ENCODE measurements at regions not wholly inside any gene's neighbourhood (a gene's known extent, or its start where the extent isn't known, plus 50 kb on each side); places are given as distances from the start of the nearest gene placed in this dataset.

DNA sequence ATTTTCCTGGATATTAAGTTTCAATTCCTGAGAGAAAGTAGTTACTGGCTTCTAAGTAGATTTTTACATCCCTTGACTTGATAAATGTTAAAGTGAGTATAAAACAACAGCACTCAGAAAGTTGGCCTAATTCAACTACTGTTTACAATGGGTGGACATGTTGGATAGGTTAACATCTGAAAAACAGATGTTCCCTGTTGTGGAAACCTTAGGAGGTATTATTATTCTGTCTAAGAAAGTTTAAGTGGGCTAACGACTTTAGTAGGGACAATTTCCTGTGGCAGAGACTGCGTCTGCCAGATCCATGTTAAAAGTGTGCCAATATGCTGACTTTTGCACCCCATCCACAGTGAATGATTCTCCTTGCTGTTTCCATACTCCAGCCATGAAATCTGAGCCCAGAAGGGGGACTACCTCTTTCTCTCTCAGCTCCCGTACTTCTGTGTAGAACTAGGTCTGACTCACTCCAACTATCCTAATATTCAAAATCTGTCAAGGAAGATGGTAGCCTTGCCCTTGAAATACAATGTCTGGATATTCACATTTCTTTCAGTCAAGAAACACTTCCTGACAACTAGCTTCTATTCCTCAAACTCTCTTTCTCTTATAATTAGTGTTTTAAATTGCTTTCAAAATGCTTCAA, 327.5 kb upstream of the HNRNPA3 start:
- H3K9me3 ChIP-seq (ENCODE audit: severe bottlenecking), result no peaks in the 10 kb centered on the region
- H3K27me3 ChIP-seq (ENCODE audit: insufficient read depth, low read depth, severe bottlenecking), result no peaks in the 10 kb centered on the region
- no peak overlapping the region for H3K4me3 ChIP-seq (ENCODE audit: low read depth, low read length)
- no peak for DNase-seq
- H3K36me3 ChIP-seq, result no peaks in the 10 kb centered on the region
- no peak overlapping the region for H3K27ac ChIP-seq
- TF ChIP-seq, protein P1, sequence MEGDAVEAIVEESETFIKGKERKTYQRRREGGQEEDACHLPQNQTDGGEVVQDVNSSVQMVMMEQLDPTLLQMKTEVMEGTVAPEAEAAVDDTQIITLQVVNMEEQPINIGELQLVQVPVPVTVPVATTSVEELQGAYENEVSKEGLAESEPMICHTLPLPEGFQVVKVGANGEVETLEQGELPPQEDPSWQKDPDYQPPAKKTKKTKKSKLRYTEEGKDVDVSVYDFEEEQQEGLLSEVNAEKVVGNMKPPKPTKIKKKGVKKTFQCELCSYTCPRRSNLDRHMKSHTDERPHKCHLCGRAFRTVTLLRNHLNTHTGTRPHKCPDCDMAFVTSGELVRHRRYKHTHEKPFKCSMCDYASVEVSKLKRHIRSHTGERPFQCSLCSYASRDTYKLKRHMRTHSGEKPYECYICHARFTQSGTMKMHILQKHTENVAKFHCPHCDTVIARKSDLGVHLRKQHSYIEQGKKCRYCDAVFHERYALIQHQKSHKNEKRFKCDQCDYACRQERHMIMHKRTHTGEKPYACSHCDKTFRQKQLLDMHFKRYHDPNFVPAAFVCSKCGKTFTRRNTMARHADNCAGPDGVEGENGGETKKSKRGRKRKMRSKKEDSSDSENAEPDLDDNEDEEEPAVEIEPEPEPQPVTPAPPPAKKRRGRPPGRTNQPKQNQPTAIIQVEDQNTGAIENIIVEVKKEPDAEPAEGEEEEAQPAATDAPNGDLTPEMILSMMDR (IDR thresholded peaks at IDR 0.05; ENCODE audit: low read depth, low read length), result no peak

DNA sequence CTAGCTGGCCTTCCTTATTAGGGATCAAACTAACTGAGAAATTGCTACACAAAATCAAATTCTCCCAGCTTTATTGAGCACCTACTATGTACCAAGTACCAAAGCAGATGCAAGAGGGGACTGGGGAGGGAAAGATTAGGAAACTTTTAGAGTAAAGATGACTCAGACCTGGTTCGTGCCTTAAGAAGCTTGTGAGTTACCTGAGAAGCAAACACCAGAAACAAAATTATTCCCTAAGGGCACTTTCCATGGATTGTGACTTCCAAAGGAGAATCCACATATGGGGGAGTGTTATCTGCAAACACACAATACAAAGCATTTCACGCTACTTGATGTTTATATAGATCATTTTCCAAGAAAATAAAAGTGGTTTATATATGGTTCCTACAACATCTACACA, 326.9 kb upstream of the HNRNPA3 start:
- Histone ChIP-seq H3K27ac (no peak overlapping the region), H3K36me3 (no peaks in the 10 kb centered on the region), H3K4me3 (ENCODE audit: low read depth, low read length) (no peak overlapping the region), H3K9me3 (ENCODE audit: severe bottlenecking) (no peaks in the 10 kb centered on the region), H3K27me3 (ENCODE audit: insufficient read depth, low read depth, severe bottlenecking) (no peaks in the 10 kb centered on the region)
- TF ChIP-seq, protein P1 (IDR thresholded peaks at IDR 0.05; ENCODE audit: low read depth, low read length), result no peak
- no peak for DNase-seq

DNA sequence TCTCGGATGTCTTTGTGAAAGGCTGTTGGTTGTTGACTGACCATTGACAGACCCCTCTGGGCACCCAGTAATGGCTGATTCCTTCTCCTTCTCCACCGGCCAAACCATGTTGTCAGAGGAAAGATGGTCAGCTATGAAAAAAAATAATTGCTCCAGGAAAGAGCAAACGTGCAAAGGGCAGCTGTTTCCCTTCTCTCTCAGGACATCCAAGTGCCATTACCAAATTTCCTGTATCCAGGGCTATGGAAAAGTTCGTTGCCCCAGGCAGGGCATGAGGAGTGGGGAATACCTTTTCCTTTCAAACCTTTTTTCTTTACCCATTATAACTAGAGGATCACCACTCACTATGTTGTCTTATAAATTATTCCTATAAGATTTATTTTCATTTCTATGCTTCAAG, 321.5 kb upstream of the HNRNPA3 start:
- no peaks in the 10 kb centered on the region for H3K27me3 ChIP-seq (ENCODE audit: insufficient read depth, low read depth, severe bottlenecking)

DNA sequence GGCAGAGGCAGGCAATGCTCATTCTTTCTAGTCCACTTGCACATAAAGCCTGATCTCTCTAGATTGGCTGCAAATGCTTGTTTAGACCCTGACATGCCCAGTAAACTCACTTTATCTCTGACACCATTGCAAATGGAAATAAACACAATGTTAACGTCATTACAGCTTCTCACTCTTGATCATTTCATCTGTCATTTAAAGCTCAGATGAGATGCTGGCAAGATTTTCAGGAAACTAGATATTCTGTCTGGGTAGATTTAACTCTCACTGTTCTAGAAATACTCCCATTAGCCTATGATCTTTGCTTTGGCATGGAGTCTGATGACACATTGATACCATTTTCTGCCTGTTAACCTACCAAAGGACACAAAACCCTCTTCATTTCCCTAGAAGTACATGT, 320.7 kb upstream of the HNRNPA3 start:
- Histone ChIP-seq H3K4me3 (ENCODE audit: low read depth, low read length) (no peak overlapping the region), H3K27me3 (ENCODE audit: insufficient read depth, low read depth, severe bottlenecking) (no peaks in the 10 kb centered on the region), H3K36me3 (no peaks in the 10 kb centered on the region), H3K27ac (no peak overlapping the region), H3K9me3 (ENCODE audit: severe bottlenecking) (no peaks in the 10 kb centered on the region)
- DNase-seq, result no peak
- TF ChIP-seq, protein P1 (IDR thresholded peaks at IDR 0.05; ENCODE audit: low read depth, low read length), result no peak

More for the DNA sequence above, 321.5 kb upstream of the HNRNPA3 start:
- Histone ChIP-seq H3K36me3 (no peaks in the 10 kb centered on the region), H3K9me3 (ENCODE audit: severe bottlenecking) (no peaks in the 10 kb centered on the region), H3K27ac (no peak overlapping the region), H3K4me3 (ENCODE audit: low read depth, low read length) (no peak overlapping the region)
- TF ChIP-seq, protein P1 (IDR thresholded peaks at IDR 0.05; ENCODE audit: low read depth, low read length), result no peak
- no peak for DNase-seq

DNA sequence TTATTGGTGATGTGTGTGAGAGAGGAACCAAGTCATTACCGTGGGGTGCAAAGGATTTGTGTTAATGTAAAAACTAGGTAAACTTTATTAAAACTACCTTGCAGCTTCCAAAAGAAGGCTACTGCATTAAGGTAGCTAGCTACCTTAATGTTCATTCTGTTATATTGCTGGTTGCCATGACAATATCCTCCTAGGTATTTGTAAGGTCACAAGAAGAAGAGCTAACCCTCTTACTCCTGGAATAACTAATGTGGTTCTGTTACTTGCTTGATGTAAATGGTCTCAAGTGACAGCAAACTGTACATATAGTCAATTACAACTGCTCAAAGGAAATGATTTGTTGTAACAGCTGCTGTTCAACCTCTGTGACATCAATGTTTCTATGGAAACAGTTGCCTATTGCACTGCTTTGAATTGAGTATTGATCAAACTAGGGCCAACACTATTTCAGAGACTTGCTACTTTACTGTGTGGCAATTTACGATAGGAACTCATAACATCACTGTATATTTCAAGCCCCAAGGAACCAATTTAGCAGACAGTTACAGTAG, 319.8 kb upstream of the HNRNPA3 start:
- H3K36me3 ChIP-seq, result no peaks in the 10 kb centered on the region
- DNase-seq, result no peak
- no peak overlapping the region for H3K4me3 ChIP-seq (ENCODE audit: low read depth, low read length)
- H3K9me3 ChIP-seq (ENCODE audit: severe bottlenecking), result no peaks in the 10 kb centered on the region
- H3K27me3 ChIP-seq (ENCODE audit: insufficient read depth, low read depth, severe bottlenecking), result no peaks in the 10 kb centered on the region
- no peak overlapping the region for H3K27ac ChIP-seq
- TF ChIP-seq, protein P1 (IDR thresholded peaks at IDR 0.05; ENCODE audit: low read depth, low read length), result no peak

DNA sequence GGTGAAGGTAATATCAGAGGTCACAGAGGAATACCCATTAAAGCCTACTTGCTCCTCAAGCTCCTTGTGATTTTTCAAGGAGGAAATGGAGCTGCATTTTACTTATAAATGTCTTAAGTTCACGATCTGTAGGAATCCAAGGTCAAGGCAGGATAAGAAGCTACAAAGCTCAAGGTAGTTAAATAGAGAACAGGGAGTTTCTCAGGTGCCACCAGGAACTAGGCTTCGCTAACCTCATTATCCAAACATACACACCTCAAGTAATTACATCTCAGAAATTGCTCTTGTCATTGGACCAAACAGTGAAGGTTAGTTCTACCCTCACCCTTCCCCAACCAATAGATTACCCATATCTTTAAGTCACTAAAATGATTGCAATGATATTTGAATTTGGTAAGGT, 317.4 kb upstream of the HNRNPA3 start:
- DNase-seq, result no peak
- TF ChIP-seq, protein P1 (IDR thresholded peaks at IDR 0.05; ENCODE audit: low read depth, low read length), result no peak
- Histone ChIP-seq H3K36me3 (no peaks in the 10 kb centered on the region), H3K27me3 (ENCODE audit: insufficient read depth, low read depth, severe bottlenecking) (no peaks in the 10 kb centered on the region), H3K9me3 (ENCODE audit: severe bottlenecking) (no peaks in the 10 kb centered on the region), H3K4me3 (ENCODE audit: low read depth, low read length) (no peak overlapping the region), H3K27ac (no peak overlapping the region)

Data from WERI-Rb-1 (cell line).